GM21786 (cell line): ENCODE measurements at regions not wholly inside any gene's neighbourhood (a gene's known extent, or its start where the extent isn't known, plus 50 kb on each side); places are given as distances from the start of the nearest gene placed in this dataset.
"Not testable (repeated sequence)": the region's sequence is repeated elsewhere in the genome, so short reads cannot be mapped to it uniquely, and the experiment has no call there.

Source experiments
- ATAC-seq: cut with Tn5 transposase; IDR thresholded peaks from one replicate; pipeline ENCODE4 v1.9.1; 2021; ENCODE audit not compliant: unreplicated experiment

GRCh38 chr4:119437515-119437914 is 115.6 kb upstream of the FABP2 start:
- not testable (repeated sequence) for ATAC-seq

- ATAC-seq = not testable (repeated sequence)
Observed at GRCh38 chr4:119408561-119409224, 86.8 kb upstream of the FABP2 start.

GRCh38 chr4:119406721-119407460 is 85.0 kb upstream of the FABP2 start:
- ATAC-seq = not testable (repeated sequence)

- ATAC-seq = not testable (repeated sequence)
Observed at GRCh38 chr4:119406041-119406440, 84.1 kb upstream of the FABP2 start.

- ATAC-seq = peak; percentile 74
Observed at GRCh38 chr4:119402322-119403308, 80.7 kb upstream of the FABP2 start.

- not testable (repeated sequence) for ATAC-seq
Observed at GRCh38 chr4:119395701-119396100, 73.8 kb upstream of the FABP2 start.

GRCh38 chr4:119394826-119395225 is 72.9 kb upstream of the FABP2 start:
- no peak for ATAC-seq

GRCh38 chr4:119388791-119389190 is 66.9 kb upstream of the FABP2 start:
- not testable (repeated sequence) for ATAC-seq

GRCh38 chr4:119374616-119375015 is 52.7 kb upstream of the FABP2 start:
- ATAC-seq = not testable (repeated sequence)

GRCh38 chr4:119372316-119373062 is 50.6 kb upstream of the FABP2 start:
- not testable (repeated sequence) for ATAC-seq
